NCI-H187 treated with DMSO at 0.1 percent for 48 hours (cell line): ENCODE measurements at regions not wholly inside any gene's neighbourhood (a gene's known extent, or its start where the extent isn't known, plus 50 kb on each side); places are given as distances from the start of the nearest gene placed in this dataset.

ENCODE experiments used
- DNase-seq: peaks from one replicate; lab custom pipeline; 2025; lab: John Stamatoyannopoulos, UW

GRCh38 chr13:111394211-111394922 is 73.9 kb downstream of the TEX29 start:
- DNase-seq = no peak

DNA sequence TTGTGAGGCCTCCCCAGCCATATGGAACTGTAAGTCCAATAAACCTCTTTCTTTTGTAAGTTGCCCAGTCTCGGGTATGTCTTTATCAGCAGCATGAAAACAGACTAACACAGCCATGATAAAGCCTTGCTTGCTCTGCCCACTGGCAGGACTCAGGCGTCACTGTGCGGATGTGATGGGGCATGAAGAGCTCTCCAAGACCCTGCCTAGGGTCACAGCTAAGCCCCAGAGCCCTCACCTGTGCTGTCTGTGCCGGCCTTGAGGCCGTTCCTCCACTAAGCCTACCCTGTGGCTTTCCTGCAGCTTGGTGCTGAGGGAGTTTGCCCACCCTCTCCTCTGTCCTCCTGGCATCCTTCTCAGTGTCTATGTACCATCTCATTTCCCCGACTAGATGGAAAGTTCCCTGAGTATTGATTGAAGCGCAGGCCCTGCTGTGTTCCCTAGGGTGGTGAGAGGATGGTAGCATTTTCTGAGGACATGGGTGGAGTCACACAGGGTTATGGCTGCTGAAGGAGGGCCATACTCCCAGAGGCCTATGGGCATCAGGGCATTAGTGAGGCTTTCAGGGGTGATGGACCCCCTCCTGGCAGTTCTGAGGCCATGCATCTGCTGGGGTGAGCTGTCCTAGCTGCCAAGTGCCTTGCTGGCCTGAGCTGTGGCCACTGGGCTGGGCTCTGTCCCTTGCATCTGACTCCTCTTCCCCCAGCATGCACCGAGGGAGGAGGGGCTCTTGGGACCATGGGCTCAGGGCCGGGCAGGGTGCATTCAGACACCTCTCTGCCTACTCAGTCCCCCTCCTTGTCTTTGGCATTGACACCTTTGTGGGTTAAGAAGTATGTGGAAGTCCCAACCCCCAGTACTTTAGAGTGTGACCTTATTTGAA is 75.3 kb downstream of the TEX29 start:
- no peak for DNase-seq

DNA sequence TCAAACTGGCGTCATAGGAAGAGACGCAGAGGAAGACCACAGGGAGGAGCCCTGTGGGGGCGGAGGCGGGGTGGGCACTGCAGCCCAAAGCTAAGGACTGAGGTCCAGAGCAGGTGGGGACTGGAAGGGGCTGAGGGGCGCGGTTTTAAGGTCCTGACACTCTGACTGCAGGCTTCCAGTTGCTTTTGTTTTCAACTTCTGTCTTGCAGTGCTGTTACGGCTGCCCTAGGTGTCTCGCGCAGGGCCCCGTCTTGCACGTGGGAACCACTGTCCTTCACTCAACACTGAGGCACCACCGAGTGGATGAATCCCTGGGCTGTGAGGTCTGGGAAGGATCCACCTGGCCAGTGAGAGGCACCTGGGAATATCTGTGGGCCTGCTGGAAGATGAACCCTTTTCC is 76.0 kb downstream of the TEX29 start:
- DNase-seq = no peak

DNA sequence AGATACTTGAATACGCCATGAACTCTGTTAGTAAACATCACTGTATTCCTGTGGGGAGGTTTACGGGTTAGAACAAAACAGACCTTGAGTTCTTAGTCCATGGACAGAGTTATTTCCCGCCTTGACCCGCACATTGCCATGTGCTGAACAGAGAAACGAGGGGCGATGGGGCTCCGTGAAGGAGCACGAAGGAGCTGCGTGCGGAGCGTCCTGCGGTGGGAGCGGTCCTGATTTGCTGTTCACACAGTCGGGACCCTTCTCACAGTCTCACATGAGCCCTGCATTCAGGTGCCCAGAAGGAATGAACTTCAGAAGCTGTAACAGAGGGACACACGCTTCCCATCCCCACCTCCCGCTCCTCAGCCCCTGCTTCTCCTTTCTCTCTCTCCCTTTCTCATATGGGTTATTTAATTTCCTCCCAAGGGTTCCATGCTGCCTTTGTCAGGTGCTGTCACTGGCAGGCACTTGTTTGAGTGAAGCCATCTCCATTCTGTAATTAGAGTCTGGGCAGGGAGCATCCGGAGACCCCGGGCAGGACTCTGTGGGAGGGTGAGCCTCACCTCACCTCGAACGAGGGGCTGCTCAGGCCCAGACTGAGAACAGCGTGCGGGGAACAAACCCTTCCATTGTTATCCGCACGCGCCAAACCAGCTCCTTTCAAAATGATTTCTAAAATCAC is 76.9 kb downstream of the TEX29 start:
- no peak for DNase-seq

DNA sequence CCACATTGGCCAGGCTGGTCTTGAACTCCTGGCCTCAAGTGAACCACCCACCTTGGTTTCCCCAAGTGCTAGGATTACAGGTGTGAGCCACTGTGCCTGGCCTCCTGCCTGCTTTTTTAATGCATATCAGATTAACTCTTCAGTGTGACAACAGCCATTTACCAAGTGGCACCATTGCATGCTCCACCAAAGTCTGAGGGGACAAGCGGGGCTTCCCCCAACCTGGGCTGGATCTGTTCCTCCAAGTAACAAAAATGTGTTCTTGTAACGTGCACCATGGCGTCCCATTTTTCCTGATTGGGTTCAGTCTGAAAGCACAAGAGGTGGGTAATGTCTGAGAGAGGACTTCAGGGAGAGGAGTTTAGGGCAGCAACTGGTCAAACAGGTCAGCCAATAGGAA is 77.8 kb downstream of the TEX29 start:
- DNase-seq = no peak

DNA sequence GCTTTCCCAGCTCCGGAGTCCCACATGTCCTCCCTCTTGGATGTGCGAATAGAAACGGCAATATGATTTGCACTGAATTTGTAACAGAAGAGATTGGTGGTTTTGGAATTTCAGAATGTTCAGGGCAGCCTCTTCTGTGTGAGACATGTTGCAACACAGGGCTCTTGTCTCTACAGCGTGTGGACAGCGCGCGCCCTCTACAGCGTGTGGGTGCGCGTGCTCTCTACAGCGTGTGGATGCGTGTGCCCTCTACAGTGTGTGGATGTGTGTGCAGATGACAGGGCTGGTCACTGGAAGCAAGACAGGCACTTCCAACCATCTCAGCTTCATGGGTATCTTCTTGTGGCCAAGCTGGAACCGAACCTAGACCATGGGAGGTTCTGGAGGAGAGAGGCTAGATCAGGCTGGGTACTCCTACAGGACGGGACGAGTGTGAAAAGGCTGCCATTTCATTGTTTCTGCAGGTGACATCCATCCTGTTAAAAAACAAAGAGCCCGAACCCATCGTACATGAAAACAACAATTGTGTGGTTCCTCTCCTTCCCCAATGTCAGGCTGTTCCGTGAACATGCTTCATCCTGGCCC is 78.4 kb downstream of the TEX29 start:
- DNase-seq = no peak

DNA sequence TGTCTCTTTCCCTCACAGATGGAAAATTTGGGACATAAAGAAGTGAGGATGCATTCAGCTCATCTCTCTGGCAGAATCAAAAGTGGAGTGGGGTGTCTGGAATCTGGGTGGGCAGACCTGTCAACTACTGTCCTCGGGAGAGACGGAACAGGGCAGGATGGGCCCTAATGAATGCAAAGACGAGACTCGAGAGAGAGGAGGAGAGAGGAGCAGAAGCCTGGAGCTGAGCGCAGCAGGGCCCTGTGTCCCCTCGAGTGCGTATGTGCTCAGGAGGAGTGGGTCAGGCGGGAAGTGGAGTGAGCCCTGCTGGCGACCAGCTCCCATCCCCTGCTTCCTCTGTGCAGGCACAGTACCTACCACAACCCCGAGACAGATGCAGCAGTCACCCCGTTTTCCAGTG is 78.9 kb downstream of the TEX29 start:
- DNase-seq = no peak

GRCh38 chr13:111399776-111400538 is 79.5 kb downstream of the TEX29 start:
- no peak for DNase-seq

GRCh38 chr13:111401151-111401550 is 80.7 kb downstream of the TEX29 start:
- no peak for DNase-seq

DNA sequence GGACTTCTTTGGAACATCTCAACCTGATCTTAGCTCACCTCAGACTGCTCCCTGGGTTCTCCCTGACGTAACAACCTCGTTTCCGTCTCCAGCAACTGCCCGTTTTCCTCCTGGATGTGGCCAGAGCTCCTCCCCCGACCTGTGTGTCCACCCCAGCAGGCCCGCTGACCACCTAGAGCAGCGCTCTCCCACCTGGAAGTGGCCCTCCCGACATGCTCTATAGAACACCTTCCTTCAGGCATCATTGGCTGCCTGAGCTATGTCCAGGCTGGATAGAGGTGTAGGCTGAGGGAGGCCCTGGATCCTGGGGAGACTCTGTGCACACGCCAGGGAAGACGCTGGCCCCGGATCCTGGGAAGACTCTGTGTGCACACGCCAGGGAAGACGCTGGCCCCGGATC is 81.3 kb downstream of the TEX29 start:
- DNase-seq = no peak

DNA sequence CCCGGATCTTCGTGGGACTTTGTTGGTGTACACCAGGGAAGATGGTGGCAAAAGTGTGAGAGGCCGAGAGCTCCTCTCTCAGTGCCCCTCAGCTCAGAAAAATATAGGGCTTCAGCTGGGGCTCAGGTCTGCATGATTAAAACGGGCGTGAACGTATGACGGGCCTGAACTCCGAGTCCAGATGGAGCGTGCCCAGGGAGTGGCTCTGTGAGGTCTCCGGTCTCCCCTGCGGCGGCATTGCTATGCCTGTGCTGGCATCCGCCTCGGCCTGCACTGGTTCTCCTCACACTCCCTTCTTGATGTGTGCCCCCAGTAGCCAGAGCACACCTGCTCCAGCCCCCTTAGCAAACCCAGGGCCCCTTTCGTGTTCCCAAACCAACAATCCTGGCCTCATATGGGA is 82.0 kb downstream of the TEX29 start:
- no peak for DNase-seq

- no peak for DNase-seq
Observed at GRCh38 chr13:111403266-111403665, 82.8 kb downstream of the TEX29 start.

- DNase-seq = no peak
Observed at GRCh38 chr13:111404746-111405145, 84.3 kb downstream of the TEX29 start.

DNA sequence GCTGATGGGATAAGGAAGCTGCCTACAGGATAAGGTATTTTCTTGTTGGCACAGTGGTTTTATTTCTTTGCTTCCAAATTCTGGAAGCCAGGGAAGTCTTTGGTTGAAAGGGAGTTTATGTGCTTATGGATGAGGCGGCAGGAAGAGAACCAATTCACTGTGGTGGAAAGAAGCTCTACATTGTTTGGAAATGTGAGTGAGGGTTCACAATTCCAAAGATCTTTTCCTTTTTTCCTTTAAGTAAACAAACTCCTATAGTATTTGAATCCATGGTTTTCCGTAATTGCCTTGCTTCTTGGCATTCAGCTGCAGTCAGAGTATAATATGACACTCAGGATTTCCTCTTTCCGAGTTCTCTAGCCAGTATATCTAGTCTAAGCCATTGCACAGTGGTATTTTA is 86.2 kb downstream of the TEX29 start:
- DNase-seq = no peak

DNA sequence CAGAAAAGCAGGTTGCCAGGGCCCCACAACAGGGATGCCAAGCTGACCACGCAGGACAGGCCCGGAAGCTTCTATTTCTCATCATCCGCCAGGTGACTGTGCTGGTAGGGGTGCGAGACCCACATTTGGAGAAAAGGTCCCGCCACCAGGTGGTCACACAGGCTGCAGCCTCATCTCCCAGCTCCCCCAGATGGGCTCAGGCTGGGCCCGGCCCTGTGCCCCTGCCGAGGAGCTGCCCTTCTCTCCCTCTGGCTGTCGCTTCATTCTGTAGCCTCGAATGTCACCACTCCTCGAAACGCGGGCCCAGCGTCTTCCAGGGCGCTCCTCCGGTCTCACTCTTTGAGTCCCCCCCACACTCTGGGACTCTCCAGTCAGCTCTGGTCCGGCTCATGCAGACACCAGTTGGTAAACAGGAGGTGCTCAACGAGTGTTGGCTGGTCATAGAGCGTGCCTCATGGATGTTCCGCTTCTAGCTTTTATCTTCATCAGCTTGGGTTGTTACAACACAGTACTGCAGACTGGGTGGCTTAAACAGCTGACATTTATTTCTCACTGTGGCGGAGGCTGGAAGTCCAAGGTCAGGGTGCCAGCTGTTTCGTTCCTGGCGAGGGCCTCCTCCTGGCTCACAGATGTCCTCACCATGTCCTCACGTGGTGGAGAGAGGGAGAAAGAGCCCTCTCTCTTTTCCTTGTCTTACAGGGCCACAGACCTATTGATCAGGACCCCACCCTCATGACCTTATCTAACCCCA is 87.1 kb downstream of the TEX29 start:
- no peak for DNase-seq

DNA sequence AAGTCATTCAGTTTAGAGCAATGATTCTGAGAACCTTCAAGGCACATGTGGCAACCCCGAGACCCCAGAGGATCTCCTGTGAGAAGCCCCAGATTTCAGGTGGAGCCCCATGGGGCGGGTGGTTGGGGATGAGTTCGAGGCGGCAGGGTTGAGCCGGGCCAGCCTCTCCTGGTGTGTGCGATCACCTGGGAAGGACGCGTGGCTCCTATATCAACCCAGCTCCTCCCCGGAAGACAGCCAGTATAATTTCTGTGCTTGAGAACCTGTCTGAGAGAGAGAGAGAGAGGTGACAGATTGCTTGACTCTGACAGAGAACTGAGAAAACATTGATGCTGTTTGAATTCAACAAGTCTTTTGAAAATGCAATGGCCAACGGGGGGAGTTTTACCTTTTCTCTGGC is 89.0 kb downstream of the TEX29 start:
- no peak for DNase-seq

GRCh38 chr13:111410232-111411021 is 90.0 kb downstream of the TEX29 start:
- DNase-seq = no peak

DNA sequence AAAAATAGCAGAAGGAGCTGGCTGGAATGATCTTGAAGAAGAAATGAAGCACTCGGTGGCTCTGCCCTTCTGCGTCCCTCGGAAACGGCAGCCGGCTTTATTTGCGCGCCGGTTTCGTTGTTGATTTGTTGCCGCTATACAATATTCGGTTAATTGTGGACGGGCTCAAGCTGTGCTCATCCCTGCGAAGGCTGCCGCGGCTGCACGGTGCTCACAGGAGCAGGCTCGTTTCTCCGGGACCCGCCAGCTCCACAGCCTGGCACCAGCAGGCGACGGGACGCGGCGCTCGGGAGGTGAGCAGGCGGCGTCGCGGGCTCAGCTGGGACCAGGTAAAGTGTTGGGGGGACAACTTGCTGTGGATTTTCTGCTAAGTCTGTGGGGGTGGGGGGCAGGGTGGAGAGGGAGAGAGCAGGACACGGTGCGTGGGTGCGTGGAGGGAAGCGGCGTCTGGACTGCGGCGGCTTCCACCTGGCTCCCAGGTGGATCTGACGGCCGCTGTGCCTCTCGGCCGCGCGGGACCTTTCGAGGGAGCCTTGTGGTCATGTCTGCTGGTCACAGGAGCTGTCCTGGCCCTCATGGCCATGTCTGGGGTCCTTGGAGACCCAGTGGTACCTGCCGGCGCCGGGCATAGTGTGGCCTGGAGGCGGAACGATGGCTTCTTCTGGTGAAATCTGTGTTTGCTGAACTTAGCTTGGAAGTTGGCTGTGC is 90.9 kb downstream of the TEX29 start:
- DNase-seq = no peak

DNA sequence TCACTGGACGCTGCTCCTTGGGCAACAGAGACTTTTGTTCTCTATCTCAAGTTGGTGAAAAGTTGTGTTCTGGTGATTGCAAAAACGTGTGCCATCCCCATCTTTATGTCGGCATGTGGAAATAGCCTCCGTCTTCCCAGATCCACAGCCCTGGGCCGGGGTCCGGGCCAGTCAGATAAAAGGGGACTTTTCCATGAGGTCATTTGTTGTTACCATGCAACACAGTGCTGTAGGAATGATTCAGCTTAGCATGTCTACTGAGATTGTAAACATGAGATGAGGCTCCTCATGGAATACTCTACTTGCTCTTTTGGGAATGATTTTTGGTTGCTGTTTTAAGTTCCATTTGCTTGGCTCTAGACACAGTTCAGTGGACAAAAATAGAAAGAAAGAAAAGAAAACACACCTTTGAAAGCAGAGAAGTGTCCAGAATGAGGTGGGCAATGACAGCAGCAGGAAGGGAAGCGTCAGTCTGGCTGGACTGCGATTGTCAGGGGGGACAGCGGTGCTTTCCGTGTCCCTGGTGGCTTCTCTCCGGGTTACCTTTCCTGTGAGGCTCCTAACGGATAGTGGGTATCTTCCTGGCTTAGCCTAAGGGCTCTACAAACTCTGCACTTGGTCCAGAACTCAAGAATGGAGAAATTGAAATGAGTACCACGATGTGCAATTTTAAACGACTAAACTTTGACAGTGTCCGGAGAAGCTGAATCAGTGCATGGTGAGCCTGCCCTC is 91.6 kb downstream of the TEX29 start:
- DNase-seq = no peak
